Astrocyte (in vitro differentiated cells and primary cell): ENCODE measurements at regions not wholly inside any gene's neighbourhood (a gene's known extent, or its start where the extent isn't known, plus 50 kb on each side); places are given as distances from the start of the nearest gene placed in this dataset.

ENCODE experiments used
- EZH2 ChIP-seq: IDR thresholded peaks from 2 replicates; pipeline ENCODE4 v1.6.1; 2012; ENCODE audit warnings: mild to moderate bottlenecking, low read length, inconsistent platforms; ENCODE audit not compliant: insufficient read depth
- TF ChIP-seq, protein P1 (sequence below): IDR thresholded peaks from 2 replicates; pipeline ENCODE4 v1.5.1; 2011; ENCODE audit warnings: low read depth, mild to moderate bottlenecking, inconsistent platforms, low read length, moderate library complexity; ENCODE audit not compliant: insufficient read depth

DNA sequence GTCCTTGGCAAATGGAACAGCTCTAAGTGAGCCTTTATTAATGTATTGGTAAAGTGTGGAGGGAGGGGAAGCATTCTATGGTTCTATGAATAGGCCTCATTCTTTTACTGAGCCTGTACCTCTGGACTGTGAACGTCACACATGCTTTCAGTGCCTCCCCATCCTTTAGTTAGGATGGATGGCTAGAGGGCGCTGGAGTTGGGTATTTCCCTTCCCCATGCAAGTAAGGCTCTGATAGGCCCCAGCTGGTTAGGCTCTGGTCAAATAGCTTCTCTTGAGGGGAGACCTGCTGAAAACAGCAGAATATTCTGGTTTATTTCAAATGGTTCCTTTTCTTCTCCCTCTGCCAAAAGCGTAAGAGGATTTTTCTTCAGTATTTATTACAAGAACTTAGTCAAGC lies 860.9 kb upstream of the MDGA2 start:
- TF ChIP-seq, protein P1, sequence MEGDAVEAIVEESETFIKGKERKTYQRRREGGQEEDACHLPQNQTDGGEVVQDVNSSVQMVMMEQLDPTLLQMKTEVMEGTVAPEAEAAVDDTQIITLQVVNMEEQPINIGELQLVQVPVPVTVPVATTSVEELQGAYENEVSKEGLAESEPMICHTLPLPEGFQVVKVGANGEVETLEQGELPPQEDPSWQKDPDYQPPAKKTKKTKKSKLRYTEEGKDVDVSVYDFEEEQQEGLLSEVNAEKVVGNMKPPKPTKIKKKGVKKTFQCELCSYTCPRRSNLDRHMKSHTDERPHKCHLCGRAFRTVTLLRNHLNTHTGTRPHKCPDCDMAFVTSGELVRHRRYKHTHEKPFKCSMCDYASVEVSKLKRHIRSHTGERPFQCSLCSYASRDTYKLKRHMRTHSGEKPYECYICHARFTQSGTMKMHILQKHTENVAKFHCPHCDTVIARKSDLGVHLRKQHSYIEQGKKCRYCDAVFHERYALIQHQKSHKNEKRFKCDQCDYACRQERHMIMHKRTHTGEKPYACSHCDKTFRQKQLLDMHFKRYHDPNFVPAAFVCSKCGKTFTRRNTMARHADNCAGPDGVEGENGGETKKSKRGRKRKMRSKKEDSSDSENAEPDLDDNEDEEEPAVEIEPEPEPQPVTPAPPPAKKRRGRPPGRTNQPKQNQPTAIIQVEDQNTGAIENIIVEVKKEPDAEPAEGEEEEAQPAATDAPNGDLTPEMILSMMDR = no peak
- TF ChIP-seq EZH2 = no peak
